ENCODE measurements at regions not wholly inside any gene's neighbourhood (a gene's known extent, or its start where the extent isn't known, plus 50 kb on each side); places are given as distances from the start of the nearest gene placed in this dataset.

DNA sequence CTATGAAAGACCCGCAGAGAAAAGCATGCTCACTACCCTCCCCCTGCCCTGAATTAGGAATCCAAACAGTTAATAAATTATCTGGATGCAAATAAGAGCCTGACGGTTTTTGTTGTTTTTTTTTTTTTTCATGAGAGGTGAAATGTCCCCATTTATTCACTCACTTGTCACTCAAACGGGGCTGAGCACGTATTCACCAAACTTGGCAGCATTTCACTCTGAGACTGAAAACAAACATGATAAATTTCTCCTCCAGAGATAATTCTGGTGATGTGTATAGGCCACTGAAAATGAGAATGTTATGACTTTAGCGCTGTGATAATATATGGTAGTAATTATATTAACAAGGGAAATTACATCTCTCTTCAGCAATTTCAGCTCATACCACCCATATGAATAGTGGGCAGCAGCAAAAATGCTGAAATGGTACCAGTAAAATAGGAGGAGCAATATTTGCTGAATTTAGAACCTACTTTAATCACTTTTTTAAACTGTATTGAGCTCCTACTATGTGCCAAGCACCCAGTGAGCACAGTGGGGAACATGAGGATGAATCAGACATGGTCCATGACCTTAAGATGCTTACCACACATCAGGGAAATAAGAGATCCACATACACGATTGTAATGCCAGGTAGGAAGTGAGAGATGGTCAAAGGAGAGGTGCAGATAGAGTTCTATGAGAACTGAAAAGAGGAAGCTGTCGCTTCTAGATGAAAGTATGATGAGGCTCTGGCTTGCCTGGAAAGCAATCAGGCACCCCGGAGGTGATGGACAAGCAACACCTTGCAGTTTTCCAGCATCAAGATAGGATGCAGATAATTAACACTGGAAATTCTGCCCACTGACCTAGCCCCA lies 286.5 kb upstream of the TMPO start:
- no peak for DNase-seq

DNA sequence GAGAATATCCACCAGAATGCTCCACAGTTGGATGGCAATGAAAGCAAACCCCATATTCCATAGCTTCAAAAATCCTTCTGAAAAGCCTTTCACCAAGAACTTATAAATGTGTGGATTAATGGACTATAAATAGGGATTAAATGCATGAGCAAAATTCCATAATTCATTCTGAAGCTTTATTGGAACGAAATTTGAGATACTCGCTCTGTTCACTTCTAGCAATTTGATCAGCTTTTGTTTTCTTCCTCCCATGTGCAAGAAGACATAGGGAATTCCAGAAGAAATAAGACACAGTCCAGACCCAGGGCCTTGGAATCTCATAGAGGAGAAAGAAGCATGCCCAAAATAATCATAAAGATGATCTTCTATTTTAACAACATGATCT lies 285.9 kb upstream of the TMPO start:
- no peak for DNase-seq

GRCh38 chr12:98232753-98233390 lies 282.5 kb upstream of the TMPO start:
- DNase-seq = no peak

GRCh38 chr12:98235301-98235700 lies 280.1 kb upstream of the TMPO start:
- DNase-seq = no peak

DNA sequence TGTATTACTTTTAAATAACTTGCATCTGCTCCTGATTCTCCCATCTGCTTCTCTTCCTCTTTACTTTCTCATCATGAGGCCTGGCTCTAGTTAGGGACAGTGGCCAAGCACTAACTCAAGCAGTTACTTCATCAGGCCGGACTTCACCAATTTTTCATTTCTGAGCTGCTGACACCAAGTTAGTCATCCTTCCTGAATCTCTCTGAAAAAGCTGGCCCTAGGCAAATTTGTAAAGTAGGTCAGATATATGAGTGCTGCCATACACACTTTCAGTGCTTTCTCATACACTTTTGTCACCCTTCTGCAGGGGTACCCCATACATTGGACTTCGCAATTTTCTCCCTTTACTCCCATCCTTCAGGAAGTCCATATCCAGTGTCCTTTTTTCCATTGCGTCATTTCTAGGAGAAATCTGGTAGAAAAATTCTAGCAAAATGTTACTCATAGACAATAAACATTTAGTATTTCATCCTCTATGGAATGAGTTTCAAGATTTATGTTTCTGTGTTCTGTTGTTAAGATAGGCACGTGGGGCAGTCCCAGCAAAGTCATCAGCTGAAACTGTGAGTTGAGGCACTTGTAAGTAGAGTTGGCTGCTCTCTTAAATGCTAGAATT lies 276.8 kb upstream of the TMPO start:
- DNase-seq = no peak

DNA sequence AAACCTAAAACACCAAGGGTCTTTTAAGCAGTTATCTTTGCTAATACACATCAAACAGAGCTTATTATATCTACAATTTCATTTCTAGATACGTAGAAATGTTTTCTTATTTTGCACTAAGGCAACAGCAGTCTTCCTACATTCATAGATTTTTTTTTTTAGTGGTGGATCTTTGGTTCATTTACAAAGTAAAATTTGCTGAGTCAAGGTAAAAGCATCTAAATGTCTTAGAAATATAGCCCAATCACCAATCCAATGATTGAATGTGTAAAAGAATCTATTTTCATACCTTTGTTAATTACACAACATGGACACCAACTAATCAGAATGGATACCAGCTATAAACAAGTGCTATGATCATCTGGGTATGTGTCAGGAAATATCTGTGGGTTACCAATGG lies 272.2 kb upstream of the TMPO start:
- DNase-seq = no peak

DNA sequence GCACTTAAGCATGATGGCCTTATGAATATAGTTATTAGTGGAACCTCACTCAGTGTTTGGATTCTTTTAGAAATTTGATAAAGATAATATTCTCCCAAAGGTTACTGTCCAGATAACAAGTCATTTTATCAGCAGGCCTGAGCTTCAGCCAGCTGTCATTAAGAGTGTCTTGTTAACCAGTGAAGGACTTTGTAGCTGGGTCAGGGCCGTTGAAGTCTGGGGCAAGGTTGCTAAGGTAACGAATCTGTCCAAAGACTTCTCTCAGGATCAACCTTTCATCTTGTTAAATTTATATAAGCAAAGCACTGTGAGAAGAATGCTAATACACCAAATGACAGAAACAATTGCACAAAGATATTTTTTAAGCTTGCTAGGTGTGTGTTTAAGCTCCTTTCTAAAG lies 271.3 kb upstream of the TMPO start:
- no peak for DNase-seq

DNA sequence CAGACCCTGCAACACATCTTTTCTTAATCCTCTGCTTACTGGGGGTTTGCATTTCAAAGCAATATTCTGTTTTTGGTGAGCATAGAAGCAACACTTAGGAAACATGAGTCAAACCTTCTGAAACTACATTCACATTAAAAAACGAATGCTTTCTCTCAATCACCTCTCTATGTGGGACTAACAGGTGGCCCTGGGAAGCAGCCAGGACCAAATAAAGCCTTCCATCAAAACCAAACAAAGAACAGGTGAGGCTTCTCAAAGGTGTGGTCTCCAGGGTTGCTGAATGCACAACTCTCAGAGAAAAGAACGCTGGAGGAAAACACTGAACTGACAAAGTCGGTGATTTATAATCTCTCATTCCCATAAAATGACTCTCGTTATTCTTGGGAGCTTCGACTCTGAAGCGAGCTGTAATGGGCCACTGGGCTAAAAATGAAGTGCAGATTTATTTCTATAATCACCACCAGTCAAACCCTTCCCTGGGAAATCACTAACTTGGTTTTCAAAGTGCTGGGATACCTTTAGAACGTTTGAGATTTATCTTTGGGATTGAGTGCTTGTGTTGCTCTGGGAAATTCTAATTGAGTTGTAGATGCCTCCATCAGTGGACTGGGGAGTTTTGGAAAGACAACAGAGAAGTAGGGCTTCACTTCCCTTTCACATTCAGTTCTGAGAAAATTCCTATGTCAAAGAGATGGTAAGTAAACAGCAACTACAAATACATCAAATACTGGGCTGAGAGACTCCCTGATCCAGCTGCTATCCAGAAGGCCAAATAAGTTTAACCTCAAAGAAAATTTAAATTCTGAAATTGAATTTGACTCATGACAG lies 262.0 kb upstream of the TMPO start:
- no peak for DNase-seq

- no peak for DNase-seq
Measured at GRCh38 chr12:98256830-98257229, 258.6 kb upstream of the TMPO start.

DNA sequence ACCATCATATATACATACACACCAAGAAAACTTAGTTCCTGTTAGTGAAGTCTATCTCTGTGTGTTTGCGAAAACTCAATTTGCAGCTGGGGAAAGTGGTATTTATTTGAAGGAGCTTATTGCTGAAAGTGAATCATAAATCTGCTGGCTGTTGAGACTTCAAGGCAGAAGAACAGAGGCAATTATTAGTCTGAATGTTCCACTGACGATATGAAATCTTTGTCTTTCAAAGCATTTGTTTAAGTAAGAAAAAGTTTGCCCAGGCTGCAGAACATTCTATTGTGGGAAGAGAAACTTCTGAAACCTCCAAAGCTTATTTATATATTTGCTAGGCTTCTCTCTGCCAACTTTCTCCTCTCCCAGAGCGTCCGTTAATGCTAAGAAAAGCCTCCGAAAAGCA lies 255.7 kb upstream of the TMPO start:
- DNase-seq = no peak

DNA sequence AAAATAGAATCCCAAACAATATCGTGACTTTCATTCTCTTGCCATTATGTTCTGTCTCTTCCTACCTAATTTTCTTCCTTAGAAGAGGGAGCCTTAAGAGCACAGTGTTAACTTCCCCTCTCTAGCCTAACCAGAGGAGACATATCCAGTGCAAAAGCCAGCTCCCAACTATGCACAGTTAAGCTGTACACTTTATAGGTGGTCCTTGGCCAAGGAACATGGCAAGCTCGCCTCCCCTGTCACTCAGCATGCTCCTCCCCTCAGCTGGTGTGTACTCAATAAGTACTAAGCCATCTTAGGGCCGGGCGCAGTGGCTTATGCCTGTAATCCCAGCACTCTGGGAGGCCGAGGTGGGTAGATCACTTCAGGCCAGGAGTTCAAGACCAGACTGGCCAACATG lies 255.1 kb upstream of the TMPO start:
- no peak for DNase-seq

- DNase-seq = no peak
Measured at GRCh38 chr12:98262902-98263301, 252.5 kb upstream of the TMPO start.

DNA sequence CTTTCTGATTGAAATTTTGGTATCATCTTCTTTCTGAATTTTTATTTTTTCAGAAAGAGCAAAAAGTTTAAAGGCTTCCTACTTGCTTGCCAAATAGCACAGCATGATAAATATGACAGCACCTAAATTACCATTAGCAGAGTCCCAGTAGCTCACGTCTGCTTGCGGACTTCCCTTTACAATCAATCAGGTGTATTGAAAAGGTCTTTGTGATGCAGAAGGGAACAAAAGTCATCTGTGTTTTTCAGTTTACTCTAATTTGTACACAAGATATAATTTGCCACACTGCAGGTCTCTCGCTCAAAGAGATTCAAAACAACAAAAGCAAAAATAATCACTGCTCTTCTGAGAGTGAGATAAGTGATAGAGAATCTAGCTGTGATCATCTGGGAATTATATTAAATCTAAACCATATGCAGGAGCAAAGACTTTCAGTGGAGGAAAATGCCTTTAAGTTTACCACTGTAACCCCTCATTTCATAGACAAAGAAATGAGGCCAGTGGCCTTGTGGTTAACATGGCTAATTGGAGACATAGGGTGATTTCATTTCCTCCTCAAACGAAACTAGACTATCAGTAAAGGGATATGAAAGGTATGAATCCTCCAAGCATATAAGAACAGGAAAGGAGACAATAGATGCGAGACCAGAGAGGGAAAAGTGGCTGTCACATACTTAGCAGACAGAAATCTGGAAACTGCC lies 240.8 kb upstream of the TMPO start:
- no peak for DNase-seq

DNA sequence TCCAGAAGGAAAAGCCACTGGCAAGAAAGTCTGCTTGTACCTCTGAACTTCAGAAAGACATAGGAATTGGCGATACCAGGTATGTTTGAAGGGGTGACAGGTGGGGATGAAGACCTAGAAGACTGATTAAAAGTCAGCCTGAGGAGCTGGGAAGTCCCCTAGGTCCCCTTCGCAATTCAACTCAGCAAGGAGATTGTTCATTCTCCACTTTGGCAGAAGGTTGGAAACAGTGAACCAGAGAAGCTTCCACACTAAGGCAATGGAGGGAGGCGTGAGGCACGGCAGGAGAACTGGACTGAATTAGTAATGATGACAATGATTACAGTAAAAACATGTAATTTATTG lies 240.3 kb upstream of the TMPO start:
- DNase-seq = no peak

GRCh38 chr12:98280152-98280551 lies 235.2 kb upstream of the TMPO start:
- no peak for DNase-seq

DNA sequence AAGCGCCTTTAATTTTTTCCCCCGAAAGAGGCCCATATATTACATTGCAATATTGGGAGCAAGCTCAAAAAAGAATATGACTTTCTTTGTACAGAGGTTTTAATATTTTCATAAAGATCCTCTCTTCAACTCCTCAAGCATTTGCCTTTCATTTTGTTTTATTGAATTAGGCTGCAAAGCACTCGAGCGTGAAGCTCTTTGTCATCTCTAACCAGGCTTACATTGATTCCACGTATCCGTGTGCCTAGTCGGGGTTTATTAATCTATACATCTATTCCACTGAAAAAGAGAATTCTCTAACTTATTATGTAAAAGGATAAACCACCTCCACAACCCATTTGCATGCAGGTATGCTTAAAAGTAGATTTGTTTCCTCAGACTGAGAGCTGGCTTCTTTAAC lies 234.8 kb upstream of the TMPO start:
- DNase-seq = no peak

DNA sequence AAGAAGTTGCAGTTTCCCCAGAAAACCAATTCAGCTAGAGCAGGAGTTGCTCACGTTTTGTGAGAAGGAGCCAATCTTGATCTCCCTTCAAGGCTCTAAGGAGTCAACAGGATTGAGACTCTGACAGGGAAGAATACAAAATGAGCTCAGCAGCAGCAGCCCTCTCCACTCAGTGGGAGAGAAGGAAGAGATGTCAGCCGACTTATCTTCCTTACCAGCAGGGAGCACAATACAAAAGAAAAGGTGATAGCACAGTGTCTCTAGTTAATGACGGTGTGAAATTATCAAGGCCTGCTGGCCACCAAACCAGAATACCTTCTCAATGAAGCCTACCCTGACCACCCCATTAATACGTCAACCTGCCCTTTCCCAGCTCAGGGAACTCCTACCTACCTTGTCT lies 223.6 kb upstream of the TMPO start:
- DNase-seq = no peak

GRCh38 chr12:98294051-98294805 lies 221.2 kb upstream of the TMPO start:
- DNase-seq = no peak

DNA sequence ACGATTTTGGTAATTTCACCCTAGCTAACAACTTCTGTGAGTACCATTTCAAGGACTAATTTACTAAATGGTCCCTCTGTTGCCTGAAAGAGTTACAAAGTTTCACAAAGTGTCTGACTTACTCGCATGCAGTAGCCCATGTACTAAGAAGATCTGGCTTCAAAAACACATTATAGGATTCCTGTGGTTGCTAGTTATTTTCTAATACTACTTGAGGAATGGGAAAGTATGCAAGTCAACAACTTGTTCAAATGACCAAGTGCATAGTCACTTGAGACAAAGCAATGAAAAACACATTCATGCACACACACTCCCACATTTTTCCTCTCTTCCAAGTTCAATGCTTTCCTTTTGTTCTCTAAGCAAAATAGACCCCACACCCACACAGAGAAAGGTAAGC lies 219.7 kb upstream of the TMPO start:
- DNase-seq = no peak

DNA sequence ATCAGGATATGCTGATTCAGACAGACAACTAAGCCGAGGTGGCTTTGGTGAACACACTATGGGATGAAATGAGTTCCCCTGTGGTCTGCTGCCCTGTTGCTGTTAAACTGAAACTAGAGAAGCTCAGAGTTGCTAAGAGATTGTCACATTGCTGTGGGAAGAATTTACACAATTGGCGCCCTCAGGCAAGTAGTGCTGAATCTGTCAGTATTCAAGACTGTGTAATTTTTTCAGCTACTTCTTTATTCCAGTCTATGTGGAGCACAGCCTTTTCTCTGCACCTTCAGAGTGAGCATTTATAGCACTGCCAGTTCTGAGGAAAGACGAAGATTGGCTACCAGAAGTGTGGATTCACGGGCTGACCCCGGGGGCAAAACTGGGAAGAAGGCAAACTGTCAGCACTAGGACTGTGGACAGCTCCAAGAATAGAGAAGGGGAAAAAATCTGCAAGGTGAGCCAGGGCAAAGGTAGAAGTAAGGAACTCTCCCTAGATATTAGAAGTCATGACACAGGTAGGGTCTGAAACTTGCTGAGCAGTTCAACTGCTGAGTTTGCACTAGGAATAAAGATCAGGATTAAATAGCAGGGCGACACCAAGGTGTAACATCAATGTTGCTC lies 218.8 kb upstream of the TMPO start:
- no peak for DNase-seq

DNA sequence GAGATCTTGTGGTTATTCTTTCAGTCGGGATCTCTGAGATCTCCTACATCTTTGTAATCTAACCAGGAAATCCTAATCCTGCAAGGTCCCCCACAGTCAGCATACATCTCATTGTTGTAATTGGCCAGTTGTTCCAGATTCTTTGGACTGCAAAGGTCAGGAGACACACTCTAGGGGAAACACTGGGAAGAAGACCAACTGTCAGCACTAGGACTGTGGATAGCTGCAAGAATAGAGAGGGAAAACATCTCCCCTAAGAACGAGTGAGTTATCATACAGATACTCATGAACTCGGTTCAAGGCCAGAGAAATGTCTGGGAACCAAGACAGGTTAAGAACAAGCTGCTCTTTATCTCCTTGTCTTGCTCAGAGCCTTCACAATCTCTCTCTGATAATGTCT lies 217.9 kb upstream of the TMPO start:
- no peak for DNase-seq

- no peak for DNase-seq
Measured at GRCh38 chr12:98308141-98308540, 207.2 kb upstream of the TMPO start.
